ENCODE measurements at regions not wholly inside any gene's neighbourhood (a gene's known extent, or its start where the extent isn't known, plus 50 kb on each side); places are given as distances from the start of the nearest gene placed in this dataset.

- DNase-seq (ENCODE audit: low read depth, low spot score), result no peak
These were observed 292.7 kb downstream of the RNF144A start for GRCh38 chr2:7209757-7210555.

DNA sequence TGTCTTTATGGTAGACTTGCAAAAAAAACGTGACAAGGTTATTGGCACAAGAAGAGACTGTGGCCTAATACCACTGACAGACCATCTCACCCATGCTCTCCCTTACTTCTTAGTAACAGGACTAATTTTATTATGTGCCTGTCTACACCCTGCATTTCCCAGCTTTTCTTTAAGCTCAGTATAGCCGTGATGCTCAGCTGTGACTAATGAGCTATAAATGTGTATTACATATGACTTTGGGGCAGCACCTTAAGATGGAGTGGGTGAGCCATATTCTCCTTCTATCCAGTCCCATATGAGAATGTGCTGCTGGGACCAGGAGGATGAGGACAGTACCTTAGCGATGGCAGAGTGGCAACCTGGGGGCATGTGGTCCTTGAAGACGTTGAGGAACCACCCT lies 293.5 kb downstream of the RNF144A start:
- no peak for DNase-seq (ENCODE audit: low read depth, low spot score)

- DNase-seq (ENCODE audit: low read depth, low spot score), result no peak
These were observed 308.6 kb downstream of the RNF144A start for GRCh38 chr2:7225848-7226247.

GRCh38 chr2:7226501-7226900 lies 309.3 kb downstream of the RNF144A start:
- no peak for DNase-seq (ENCODE audit: low read depth, low spot score)

DNA sequence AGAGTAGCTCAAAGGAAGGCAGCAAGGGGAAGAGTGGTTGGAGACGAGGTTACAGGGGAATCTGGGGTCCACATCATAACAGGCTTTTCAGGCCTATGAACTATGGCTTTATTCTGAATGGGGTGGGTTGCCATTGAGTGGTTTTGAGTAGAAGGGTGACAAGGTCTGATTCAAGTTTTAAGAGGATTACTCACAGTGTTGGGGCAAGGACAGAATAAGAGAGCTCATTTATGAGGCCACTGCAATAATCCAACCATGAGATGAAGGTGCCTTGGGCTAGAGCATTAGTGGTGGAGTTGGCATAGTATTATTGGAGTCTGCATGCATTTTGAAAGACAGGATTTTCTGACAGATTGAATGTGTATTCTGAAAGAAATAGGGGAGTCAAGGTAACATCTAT lies 315.9 kb downstream of the RNF144A start:
- DNase-seq (ENCODE audit: low read depth, low spot score), result no peak

DNA sequence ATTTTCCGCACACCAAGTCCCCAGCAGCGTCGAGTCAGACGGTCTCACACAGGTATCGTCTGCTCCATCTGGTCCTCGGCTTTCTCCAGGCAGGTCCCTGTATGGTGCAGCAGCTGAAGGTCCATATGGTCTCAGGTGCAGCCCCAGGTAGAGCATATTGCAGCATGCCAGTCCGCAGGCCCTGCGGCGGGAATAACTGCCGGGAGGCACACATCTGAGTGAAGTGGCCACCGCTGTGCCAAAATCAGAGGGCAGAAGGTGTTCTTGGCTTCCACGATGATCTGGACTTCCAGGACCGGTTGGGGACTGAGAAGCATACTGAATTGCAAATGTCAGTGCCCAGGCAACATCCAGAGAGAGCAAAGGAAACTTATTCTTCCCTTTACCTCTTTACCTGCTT lies 320.3 kb downstream of the RNF144A start:
- DNase-seq (ENCODE audit: low read depth, low spot score), result no peak

DNA sequence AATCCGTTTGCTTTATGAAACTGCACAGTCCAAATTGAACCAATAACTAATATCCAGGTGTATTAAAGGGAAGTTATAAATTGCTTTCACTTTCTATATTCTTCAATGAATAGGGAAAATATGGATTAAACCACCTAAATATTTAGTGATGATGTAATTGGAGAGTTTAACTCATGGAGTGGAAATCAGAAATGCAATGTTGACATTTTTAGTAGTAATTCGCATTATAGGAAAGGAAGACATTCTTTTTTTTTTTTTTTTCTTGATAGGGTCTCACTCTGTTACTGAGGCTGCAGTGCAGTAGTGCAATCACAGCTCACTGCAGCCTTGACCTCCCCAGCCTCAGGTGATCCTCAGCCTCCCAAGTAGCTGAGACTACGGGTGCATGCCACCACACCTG lies 321.9 kb downstream of the RNF144A start:
- no peak for DNase-seq (ENCODE audit: low read depth, low spot score)

DNA sequence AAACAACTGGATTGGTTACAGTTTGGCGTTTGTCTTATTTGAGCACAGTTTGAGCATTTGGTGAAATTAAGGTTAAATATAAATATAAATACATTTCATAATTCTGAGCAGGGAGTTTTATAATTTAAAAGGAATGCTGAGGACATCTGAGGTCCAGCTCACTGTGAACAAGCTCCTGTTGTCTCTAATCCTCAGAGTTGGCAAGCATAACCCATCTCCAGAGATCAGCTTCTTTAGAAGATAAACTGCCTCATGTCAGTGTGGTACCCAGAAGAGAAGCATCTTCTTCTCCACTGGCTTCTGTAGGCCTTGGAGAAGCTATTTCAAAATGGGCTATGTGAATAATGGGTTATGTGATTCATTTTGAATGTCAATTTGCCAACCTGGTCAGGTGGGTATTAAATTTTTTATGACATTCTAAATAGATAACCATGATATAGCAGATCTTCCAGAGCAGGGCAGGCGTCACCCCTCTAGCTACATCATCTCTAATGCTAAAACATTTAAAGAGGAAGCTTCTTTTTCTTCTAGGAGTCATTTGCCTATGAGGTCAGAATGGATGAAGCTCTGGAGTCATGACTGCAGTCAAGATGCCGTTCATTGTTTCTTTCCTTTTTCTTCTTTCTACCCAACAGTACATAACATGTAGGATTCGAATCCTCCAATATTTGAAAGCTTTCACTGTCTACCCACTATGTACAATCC lies 324.0 kb downstream of the RNF144A start:
- DNase-seq (ENCODE audit: low read depth, low spot score), result no peak

DNA sequence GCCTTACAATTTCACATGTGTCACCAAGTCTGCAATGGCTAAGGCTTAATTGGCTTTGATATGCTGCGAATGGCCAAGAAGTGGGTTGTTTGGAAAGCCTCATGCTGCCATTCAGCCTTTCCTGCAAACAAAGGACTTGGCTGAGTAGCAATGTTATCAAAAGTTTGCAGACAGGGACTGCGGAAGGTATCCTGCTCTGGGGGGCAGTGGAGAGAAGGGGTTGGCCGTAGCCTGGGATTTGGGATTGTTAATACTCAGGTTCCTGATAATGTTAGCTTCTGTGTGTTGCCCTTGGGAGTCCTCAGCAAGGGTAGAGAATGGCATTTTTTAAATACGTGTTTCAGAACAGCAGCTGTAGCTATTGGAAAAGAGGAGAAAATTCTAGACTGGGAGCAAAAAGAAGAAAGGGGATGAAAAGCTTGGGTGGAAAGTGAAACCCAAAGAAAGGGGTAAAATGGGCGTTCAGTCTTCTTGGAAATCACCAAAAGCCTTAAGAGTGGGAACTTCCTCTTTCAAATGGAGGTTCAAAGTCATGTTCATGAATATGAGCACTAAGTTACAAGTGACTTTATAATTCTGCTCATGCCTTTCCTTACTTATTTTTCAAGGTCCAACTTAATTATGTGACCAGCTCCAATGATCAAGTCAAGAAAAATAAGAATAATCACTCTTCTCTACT lies 325.1 kb downstream of the RNF144A start:
- DNase-seq (ENCODE audit: low read depth, low spot score), result no peak

- DNase-seq (ENCODE audit: low read depth, low spot score), result no peak
These were observed 326.1 kb downstream of the RNF144A start for GRCh38 chr2:7243276-7243675.

GRCh38 chr2:7256377-7256776 lies 339.2 kb downstream of the RNF144A start:
- no peak for DNase-seq (ENCODE audit: low read depth, low spot score)

- DNase-seq (ENCODE audit: low read depth, low spot score), result no peak
These were observed 345.5 kb downstream of the RNF144A start for GRCh38 chr2:7262727-7263126.

GRCh38 chr2:7264791-7265190 lies 347.6 kb downstream of the RNF144A start:
- DNase-seq (ENCODE audit: low read depth, low spot score), result no peak

DNA sequence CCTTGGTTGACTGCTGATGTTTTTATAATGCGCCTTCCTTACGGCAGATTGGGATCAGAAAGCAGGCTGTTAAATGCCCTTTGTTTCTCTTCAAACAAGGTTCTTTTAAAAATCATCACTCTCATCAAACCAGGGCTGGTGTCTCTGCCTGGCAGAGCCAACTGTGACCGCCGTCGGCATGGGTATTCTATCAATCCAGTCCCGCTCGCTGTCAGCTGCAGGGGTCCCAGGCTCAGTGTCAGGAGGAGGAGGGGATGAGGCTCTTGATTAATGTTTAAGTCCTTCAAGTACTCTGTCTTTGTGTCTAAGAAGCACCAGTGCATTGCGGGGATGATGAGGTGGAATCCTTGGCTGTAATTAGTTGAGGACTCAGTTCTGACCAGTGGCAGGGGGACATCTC lies 348.1 kb downstream of the RNF144A start:
- DNase-seq (ENCODE audit: low read depth, low spot score), result no peak

DNA sequence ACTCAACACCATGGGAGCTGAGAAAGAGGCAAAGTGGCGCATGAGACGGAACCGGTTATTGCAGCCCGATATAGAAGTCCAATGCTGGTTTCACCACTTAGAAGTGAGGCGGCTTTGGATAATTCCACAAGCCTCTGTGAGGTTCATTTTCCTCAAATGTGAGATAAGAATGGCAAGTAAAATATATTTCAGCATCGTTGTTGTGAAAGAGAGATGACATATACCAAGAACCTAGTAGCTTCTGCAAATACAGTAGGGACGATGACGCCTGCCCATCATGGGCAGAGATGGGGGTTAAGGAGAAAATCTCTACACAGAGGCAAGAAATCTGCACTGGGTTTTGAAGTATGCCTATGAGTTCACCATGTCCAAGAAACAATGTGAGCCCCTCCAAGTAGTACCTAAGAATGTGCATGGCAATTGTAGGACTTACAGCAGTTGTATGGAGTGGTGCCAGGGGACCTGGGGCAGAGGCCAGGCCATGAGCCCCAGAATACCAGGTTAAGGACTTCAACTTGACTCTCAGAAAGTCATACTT lies 352.0 kb downstream of the RNF144A start:
- no peak for DNase-seq (ENCODE audit: low read depth, low spot score)

GRCh38 chr2:7270011-7270431 lies 352.8 kb downstream of the RNF144A start:
- no peak for DNase-seq (ENCODE audit: low read depth, low spot score)

GRCh38 chr2:7272210-7272609 lies 355.0 kb downstream of the RNF144A start:
- no peak for DNase-seq (ENCODE audit: low read depth, low spot score)

GRCh38 chr2:7278984-7279383 lies 361.8 kb downstream of the RNF144A start:
- DNase-seq (ENCODE audit: low read depth, low spot score), result no peak

DNA sequence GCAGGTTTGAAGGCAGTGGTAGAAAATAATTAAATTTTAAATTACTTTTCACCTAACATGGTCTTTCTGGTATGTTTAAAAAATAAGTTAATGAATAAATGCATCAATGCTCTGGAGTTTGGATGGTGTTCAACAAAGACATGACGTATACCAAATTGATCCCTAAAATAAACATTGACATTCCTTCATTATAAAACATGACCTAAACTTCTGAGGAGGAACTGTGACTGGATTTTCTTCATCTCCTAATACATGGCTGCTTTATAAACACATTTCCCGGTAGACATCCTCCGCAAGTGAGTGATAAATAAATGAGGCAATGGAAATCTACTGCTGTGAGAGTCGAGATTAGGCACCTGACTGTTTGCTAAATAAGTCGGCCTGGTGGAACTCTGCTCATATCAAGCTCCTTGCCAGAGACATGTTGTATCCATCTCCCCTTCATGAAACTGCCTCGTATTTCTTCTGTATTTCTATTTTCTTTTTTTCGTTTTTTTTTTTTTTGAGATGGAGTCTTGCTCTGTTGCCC lies 362.3 kb downstream of the RNF144A start:
- no peak for DNase-seq (ENCODE audit: low read depth, low spot score)

DNA sequence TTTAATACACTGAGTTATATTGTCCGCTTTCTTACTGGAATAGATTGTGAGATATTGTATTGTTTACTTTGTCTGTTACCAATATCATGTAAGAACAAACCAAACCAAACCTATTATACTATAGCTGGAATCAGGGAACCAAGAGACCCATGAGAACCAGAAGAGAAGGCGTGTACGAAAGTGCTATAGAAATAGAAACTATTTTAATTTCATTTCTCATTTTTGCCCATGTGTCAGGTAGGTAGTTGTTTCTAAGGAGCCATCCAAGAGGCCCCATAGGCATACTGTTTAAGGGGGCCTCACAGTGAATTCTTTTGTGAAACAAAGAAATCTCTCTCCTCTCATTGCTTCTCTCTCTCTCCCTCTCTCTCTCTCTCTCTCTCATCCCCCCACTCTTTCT lies 363.6 kb downstream of the RNF144A start:
- no peak for DNase-seq (ENCODE audit: low read depth, low spot score)

- no peak for DNase-seq (ENCODE audit: low read depth, low spot score)
These were observed 364.3 kb downstream of the RNF144A start for GRCh38 chr2:7281231-7282201.

All from iPS DF 19.7 (cell line).